ENCODE measurements at regions not wholly inside any gene's neighbourhood (a gene's known extent, or its start where the extent isn't known, plus 50 kb on each side); places are given as distances from the start of the nearest gene placed in this dataset.

DNA sequence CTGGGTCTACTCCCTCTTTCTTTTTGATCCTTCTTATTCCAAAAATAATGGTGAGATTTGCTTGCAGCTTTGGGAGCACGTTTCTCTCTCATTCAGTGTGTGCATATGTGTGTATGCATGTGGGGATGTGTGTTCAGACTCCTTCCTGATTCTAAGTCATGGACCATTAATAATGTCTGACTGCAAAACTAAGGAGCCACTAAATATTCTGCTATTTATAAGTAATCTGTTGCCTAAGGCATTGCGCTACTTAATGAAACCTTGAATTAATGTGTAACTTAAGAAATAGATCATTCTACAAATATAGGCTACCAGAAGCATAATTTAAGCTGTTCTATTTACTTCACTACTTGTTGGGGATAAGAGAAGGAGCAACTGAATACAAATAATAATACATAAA, 182.1 kb downstream of the TFCP2L1 start:
- TF ChIP-seq CTCF (IDR thresholded peaks at IDR 0.05; ENCODE audit: poor library complexity) (no peak), EZH2 (IDR thresholded peaks at IDR 0.05; ENCODE audit: borderline replicate concordance) (no peak)
